ENCODE measurements at regions not wholly inside any gene's neighbourhood (a gene's known extent, or its start where the extent isn't known, plus 50 kb on each side); places are given as distances from the start of the nearest gene placed in this dataset.

DNA sequence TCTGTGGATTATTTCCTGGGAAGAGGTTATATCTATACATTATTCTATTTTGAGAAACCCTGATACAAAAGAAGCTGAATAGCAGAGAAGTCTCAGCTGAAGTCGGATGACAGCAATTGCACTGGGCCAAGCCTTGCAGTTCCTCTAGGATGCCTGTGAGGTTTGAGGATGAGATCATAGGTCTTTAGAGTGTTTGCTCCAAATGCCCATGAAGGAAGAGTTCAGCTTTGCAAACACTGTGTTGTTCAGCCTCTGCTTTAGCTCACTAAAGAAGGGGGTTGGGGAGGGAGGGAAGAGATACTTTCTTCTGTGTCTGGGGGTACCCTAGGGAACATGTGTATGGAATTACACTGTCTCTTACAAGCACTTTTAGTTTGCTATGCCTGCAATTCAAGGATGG, 282.5 kb upstream of the NRP1 start:
- Histone ChIP-seq H3K4me1 (peaks cover 4% of the 10 kb centered on the region), H3K4me3 (no peak overlapping the region), H3K27me3 (ENCODE audit: low read depth) (no peaks in the 10 kb centered on the region), H3K9me3 (no peaks in the 10 kb centered on the region), H3K27ac (no peak overlapping the region), H3K36me3 (no peaks in the 10 kb centered on the region)
- intact Hi-C loops (cut with DNase I): no loop called here
- TF ChIP-seq, protein P1, sequence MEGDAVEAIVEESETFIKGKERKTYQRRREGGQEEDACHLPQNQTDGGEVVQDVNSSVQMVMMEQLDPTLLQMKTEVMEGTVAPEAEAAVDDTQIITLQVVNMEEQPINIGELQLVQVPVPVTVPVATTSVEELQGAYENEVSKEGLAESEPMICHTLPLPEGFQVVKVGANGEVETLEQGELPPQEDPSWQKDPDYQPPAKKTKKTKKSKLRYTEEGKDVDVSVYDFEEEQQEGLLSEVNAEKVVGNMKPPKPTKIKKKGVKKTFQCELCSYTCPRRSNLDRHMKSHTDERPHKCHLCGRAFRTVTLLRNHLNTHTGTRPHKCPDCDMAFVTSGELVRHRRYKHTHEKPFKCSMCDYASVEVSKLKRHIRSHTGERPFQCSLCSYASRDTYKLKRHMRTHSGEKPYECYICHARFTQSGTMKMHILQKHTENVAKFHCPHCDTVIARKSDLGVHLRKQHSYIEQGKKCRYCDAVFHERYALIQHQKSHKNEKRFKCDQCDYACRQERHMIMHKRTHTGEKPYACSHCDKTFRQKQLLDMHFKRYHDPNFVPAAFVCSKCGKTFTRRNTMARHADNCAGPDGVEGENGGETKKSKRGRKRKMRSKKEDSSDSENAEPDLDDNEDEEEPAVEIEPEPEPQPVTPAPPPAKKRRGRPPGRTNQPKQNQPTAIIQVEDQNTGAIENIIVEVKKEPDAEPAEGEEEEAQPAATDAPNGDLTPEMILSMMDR (IDR thresholded peaks at IDR 0.05): no peak
- DNase-seq: no peak
- ATAC-seq: no peak

DNA sequence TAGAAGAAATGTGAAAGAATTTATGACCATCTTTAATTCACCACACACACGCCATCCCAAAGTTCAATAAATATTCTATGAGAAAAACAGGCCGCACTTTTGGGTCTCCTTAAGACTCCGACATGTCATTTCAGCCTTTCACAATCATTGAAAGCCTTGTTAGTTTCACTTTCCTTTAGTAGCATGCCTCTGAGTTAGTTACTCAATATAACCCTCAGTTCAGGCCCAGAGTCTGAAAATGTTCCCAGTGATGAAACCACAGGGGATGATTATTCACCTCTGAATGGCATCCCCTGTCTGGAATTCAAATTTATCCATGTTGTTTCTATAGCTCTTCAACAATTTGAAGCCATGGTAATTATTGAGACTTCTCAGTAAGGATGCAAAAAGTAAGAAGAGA, 278.1 kb upstream of the NRP1 start:
- no peak for DNase-seq
- ATAC-seq: peak; percentile 79 to 84
- Histone ChIP-seq H3K27ac (peak overlapping the region; percentile 24), H3K27me3 (ENCODE audit: low read depth) (no peaks in the 10 kb centered on the region), H3K9me3 (no peaks in the 10 kb centered on the region), H3K4me3 (no peak overlapping the region), H3K36me3 (no peaks in the 10 kb centered on the region), H3K4me1 (peaks cover 4% of the 10 kb centered on the region)
- TF ChIP-seq, protein P1 (IDR thresholded peaks at IDR 0.05): no peak
- intact Hi-C loops (cut with DNase I): no loop called here

DNA sequence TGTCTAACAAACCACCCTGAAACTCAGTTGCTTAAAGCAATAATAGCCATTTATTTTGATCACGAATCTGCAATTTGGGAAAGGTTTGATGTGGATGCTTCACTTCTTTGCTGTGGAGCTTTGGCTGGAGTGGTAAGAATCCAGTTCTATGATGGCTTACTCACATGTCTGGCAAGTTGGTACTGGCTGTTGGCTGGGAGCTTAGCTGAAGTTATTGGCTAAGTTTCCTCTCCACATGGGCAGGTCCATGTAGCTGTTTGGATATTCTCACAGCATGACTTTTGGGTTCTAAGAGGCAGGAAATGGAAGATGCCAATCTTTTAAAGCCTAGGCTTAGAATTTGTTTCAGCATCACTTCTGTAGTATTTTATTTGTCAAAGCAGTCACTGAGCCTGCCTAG, 277.6 kb upstream of the NRP1 start:
- no peak for DNase-seq
- intact Hi-C loops (cut with DNase I): no loop called here
- no peaks in the 10 kb centered on the region for H3K27me3 ChIP-seq (ENCODE audit: low read depth)
- no peak overlapping the region for H3K27ac ChIP-seq
- H3K4me1 ChIP-seq: peaks cover 4% of the 10 kb centered on the region
- no peak overlapping the region for H3K4me3 ChIP-seq
- no peaks in the 10 kb centered on the region for H3K36me3 ChIP-seq
- TF ChIP-seq, protein P1 (IDR thresholded peaks at IDR 0.05): no peak
- H3K9me3 ChIP-seq: no peaks in the 10 kb centered on the region
- ATAC-seq: peak in 1 of 2 donors; percentile 47

DNA sequence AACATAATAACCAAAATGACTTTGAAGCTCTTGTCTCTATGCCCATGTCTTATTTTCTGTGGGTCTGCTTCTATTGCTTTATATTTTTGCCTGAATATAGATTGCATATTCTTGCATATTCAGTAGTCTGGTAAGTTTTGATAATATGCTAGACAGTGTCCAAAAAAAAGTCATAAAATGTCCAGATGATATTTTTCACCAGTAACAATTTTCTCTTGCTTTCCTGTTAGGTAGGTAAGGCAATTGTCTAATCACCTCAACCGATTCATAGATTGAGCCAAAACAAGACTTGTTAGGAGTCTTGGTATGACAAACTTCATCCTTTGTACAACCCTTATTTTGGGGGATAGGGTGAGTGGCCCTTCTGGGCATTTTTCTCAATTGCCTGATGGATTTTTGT, 277.0 kb upstream of the NRP1 start:
- DNase-seq: no peak
- no peak for ATAC-seq

DNA sequence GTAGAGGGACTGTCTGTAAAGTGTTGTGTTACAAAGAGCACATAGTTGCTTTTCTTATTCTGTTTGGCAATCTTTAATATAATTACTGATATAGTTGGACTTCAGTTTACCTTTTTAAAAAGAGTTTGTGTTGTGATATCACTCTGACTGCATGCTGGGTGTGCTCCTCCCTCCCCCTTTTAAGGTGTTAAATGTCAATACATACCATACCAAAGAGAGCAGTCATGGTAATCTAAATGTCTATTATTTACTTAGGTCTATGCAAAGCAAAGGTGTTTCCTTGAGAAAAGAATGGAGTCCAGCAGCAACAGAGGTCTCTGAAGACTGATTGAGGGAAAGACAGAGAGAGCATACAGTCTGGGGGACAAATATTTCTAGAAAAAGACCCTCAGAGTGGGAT, 275.1 kb upstream of the NRP1 start:
- TF ChIP-seq, protein P1 (IDR thresholded peaks at IDR 0.05): no peak
- Histone ChIP-seq H3K27me3 (ENCODE audit: low read depth) (no peaks in the 10 kb centered on the region), H3K4me1 (peaks cover 4% of the 10 kb centered on the region), H3K36me3 (no peaks in the 10 kb centered on the region), H3K9me3 (no peaks in the 10 kb centered on the region), H3K4me3 (no peak overlapping the region), H3K27ac (no peak overlapping the region)
- ATAC-seq: no peak
- no peak for DNase-seq
- intact Hi-C loops (cut with DNase I): no loop called here

More for the DNA sequence above, 277.0 kb upstream of the NRP1 start:
- Histone ChIP-seq H3K9me3 (no peaks in the 10 kb centered on the region), H3K4me3 (no peak overlapping the region), H3K36me3 (no peaks in the 10 kb centered on the region), H3K27me3 (ENCODE audit: low read depth) (no peaks in the 10 kb centered on the region), H3K4me1 (peaks cover 4% of the 10 kb centered on the region), H3K27ac (no peak overlapping the region)
- TF ChIP-seq, protein P1 (IDR thresholded peaks at IDR 0.05): no peak
- intact Hi-C loops (cut with DNase I): no loop called here

DNA sequence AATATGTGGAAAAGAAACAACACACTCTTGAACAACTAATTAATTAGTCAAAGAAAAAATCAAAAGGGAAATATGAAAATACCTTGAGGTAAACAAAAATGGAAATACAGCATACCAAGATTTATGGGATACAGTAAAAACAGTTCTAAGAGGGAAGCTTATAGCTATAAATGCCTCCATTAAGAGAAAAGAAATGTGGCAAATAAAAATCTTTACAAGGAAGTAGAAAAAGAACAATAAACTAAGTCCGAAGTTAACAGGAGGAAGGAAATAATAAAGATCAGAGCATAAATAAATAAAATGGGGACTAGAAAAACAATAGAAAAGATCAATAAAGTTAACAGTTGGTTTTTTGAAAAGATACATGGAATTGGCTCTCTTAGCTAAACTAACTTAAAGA, 267.8 kb upstream of the NRP1 start:
- intact Hi-C loops (cut with DNase I): no loop called here
- H3K36me3 ChIP-seq: no peaks in the 10 kb centered on the region
- no peak overlapping the region for H3K27ac ChIP-seq
- no peaks in the 10 kb centered on the region for H3K9me3 ChIP-seq
- H3K4me1 ChIP-seq: no peaks in the 10 kb centered on the region
- H3K4me3 ChIP-seq: no peak overlapping the region
- DNase-seq: no peak
- TF ChIP-seq, protein P1 (IDR thresholded peaks at IDR 0.05): no peak
- ATAC-seq: no peak
- H3K27me3 ChIP-seq (ENCODE audit: low read depth): no peaks in the 10 kb centered on the region

Data from lower lobe of right lung (tissue), 2 donors.